IMR-90 (cell line): ENCODE measurements at regions not wholly inside any gene's neighbourhood (a gene's known extent, or its start where the extent isn't known, plus 50 kb on each side); places are given as distances from the start of the nearest gene placed in this dataset.
"Not testable (repeated sequence)": the region's sequence is repeated elsewhere in the genome, so short reads cannot be mapped to it uniquely, and the experiment has no call there.

Experiments used
- BHLHE40 ChIP-seq: fragments of 150-350 bp; IDR thresholded peaks from 2 replicates; pipeline ENCODE4 v1.6.1; 2016; ENCODE audit warnings: mild to moderate bottlenecking, low read depth, low read length
- CEBPB ChIP-seq: IDR thresholded peaks from 2 replicates; pipeline ENCODE4 v1.6.1; 2012; ENCODE audit warnings: low read depth, low read length, improper control_type of control experiment
- CHD1 ChIP-seq: IDR thresholded peaks from 2 replicates; pipeline ENCODE4 v1.6.1; 2012; ENCODE audit warnings: low read depth, low read length, improper control_type of control experiment
- FOS ChIP-seq: fragments of 150-350 bp; IDR thresholded peaks from 2 replicates; pipeline ENCODE4 v1.6.1; 2016; ENCODE audit warnings: low read depth, low read length
- MAFK ChIP-seq: IDR thresholded peaks from 2 replicates; pipeline ENCODE4 v1.6.1; 2012; ENCODE audit warnings: low read depth, low read length, improper control_type of control experiment
- POLR2A ChIP-seq: IDR thresholded peaks from 2 replicates; pipeline ENCODE4 v1.6.1; 2012; ENCODE audit warnings: mild to moderate bottlenecking, low read depth, low read length
- RAD21 ChIP-seq: IDR thresholded peaks from 2 replicates; pipeline ENCODE4 v1.6.1; 2012; ENCODE audit warnings: low read length, improper control_type of control experiment
- RCOR1 ChIP-seq: IDR thresholded peaks from 2 replicates; pipeline ENCODE4 v1.6.1; 2012; ENCODE audit warnings: mild to moderate bottlenecking, low read length, improper control_type of control experiment; ENCODE audit not compliant: insufficient replicate concordance
- RFX5 ChIP-seq: IDR thresholded peaks from 2 replicates; pipeline ENCODE4 v1.8.0; 2012; ENCODE audit warnings: low read depth, mild to moderate bottlenecking, low read length, moderate library complexity
- SMC3 ChIP-seq: fragments of 150-350 bp; IDR thresholded peaks from 2 replicates; pipeline ENCODE4 v1.6.1; 2016; ENCODE audit warnings: low read depth, mild to moderate bottlenecking, antibody characterized with exemption, low read length, moderate library complexity
- TF ChIP-seq, protein P1 (sequence below): conservative IDR thresholded peaks from 2 replicates; pipeline ENCODE4 v1.5.1; 2012; ENCODE audit warnings: mild to moderate bottlenecking, low read depth, low read length, improper control_type of control experiment
- TF ChIP-seq, protein P2 (sequence below): fragments of 150-350 bp; IDR thresholded peaks from 2 replicates; pipeline ENCODE4 v1.6.1; 2017; ENCODE audit warnings: mild to moderate bottlenecking, antibody characterized with exemption, low read length, low read depth

DNA sequence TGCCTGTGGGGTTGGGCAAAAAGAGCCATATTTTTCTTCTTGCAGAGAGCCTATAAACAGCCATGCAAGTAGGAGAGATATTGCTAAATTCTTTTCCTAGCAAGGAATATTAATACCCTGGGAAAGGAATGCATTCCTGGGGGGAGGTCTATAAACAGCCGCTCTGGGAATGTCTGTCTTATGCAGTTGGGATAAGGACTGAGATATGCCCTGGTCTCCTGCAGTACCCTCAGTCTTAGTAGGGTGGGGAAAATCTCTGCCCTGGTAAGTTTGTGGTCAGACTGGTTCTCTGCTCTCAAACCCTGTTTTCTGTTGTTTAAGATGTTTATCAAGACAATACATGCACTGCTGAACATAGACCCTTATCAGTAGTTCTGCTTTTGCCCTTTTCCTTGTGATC, 508.3 kb downstream of the IRS1 start:
- TF ChIP-seq, protein P1, sequence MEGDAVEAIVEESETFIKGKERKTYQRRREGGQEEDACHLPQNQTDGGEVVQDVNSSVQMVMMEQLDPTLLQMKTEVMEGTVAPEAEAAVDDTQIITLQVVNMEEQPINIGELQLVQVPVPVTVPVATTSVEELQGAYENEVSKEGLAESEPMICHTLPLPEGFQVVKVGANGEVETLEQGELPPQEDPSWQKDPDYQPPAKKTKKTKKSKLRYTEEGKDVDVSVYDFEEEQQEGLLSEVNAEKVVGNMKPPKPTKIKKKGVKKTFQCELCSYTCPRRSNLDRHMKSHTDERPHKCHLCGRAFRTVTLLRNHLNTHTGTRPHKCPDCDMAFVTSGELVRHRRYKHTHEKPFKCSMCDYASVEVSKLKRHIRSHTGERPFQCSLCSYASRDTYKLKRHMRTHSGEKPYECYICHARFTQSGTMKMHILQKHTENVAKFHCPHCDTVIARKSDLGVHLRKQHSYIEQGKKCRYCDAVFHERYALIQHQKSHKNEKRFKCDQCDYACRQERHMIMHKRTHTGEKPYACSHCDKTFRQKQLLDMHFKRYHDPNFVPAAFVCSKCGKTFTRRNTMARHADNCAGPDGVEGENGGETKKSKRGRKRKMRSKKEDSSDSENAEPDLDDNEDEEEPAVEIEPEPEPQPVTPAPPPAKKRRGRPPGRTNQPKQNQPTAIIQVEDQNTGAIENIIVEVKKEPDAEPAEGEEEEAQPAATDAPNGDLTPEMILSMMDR = not testable (repeated sequence)
- not testable (repeated sequence) for TF ChIP-seq MAFK, RAD21, POLR2A, CHD1, BHLHE40, CEBPB, RCOR1, RFX5, FOS, SMC3
- TF ChIP-seq, protein P2, sequence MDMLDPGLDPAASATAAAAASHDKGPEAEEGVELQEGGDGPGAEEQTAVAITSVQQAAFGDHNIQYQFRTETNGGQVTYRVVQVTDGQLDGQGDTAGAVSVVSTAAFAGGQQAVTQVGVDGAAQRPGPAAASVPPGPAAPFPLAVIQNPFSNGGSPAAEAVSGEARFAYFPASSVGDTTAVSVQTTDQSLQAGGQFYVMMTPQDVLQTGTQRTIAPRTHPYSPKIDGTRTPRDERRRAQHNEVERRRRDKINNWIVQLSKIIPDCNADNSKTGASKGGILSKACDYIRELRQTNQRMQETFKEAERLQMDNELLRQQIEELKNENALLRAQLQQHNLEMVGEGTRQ = not testable (repeated sequence)
